ENCODE measurements at regions not wholly inside any gene's neighbourhood (a gene's known extent, or its start where the extent isn't known, plus 50 kb on each side); places are given as distances from the start of the nearest gene placed in this dataset.

- TF ChIP-seq ZNF44 (CRISPR knock-in tag; IDR thresholded peaks at IDR 0.05): no peak
These were observed 304.7 kb upstream of the KLF12 start (continued) for GRCh38 chr13:74438901-74439300.

- no peaks in the 10 kb centered on the region for H3K9me3 ChIP-seq (ENCODE audit: low read length)
- no peaks in the 10 kb centered on the region for H3K79me2 ChIP-seq (ENCODE audit: insufficient read depth, low read length)
- no peak overlapping the region for H3K9ac ChIP-seq (ENCODE audit: insufficient read depth, low read depth, low read length)
- intact Hi-C loops (cut with micrococcal nuclease; ENCODE audit: unreplicated experiment): no loop called here
- H2AFZ ChIP-seq (ENCODE audit: low read length): no peak overlapping the region
- no peaks in the 10 kb centered on the region for H3K36me3 ChIP-seq (replicated peaks in 1 of 2; ENCODE audit: control insufficient read depth in 1 of 2, insufficient read depth in 2 of 2, low read length in 2 of 2)
- POLR2A ChIA-PET: no interaction called here
- in situ Hi-C loops (cut with HindIII; ENCODE audit: extremely low pct_ligation_motif_present, low pct_unique_long_range_greater_than_20kb): no loop called here
- H3K4me1 ChIP-seq (ENCODE audit: insufficient read depth, low read length): no peaks in the 10 kb centered on the region
- BruUV-seq (replicated peaks): no TSS peak
- ATAC-seq (no peak), FAIRE-seq (no peak), DNase-seq (ENCODE audit: low spot score) (no peak)
- no peaks in the 10 kb centered on the region for H3K27me3 ChIP-seq (ENCODE audit: control insufficient read depth in 1 of 2, insufficient read depth in 2 of 2, low read length in 2 of 2)
- H4K20me1 ChIP-seq (ENCODE audit: insufficient read depth, low read length): no peaks in the 10 kb centered on the region
- WGBS (ENCODE audit: low lambda C conversion rate): 0% methylated on average over 2 of the region's 2 CpGs
- no peak overlapping the region for H3K4me2 ChIP-seq (ENCODE audit: low read depth, low read length)
- no peak overlapping the region for H3K4me3 ChIP-seq (replicated peaks in 1 of 3; ENCODE audit: insufficient read depth in 1 of 3, low read depth in 2 of 3, low read length in 3 of 3)
- CTCF ChIA-PET (ENCODE audit: low intra/inter-chr PET ratio, low total read pairs): no interaction called here
- no peak for TF ChIP-seq PAF1 (CRISPR knock-in tag; IDR thresholded peaks at IDR 0.05)
- TF ChIP-seq ZFY (CRISPR knock-in tag; IDR thresholded peaks at IDR 0.05): no peak
- TF ChIP-seq NBN (conservative IDR thresholded peaks at IDR 0.05): no peak
- no peak for TF ChIP-seq HBP1 (CRISPR knock-in tag; IDR thresholded peaks at IDR 0.05; ENCODE audit: low read depth)
- TF ChIP-seq, protein P1, sequence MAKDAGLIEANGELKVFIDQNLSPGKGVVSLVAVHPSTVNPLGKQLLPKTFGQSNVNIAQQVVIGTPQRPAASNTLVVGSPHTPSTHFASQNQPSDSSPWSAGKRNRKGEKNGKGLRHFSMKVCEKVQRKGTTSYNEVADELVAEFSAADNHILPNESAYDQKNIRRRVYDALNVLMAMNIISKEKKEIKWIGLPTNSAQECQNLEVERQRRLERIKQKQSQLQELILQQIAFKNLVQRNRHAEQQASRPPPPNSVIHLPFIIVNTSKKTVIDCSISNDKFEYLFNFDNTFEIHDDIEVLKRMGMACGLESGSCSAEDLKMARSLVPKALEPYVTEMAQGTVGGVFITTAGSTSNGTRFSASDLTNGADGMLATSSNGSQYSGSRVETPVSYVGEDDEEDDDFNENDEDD (CRISPR knock-in tag; IDR thresholded peaks at IDR 0.05; ENCODE audit: borderline replicate concordance): no peak
- no peak for TF ChIP-seq ZNF331 (CRISPR knock-in tag; IDR thresholded peaks at IDR 0.05)
- no peak for TF ChIP-seq AHR (CRISPR knock-in tag; IDR thresholded peaks at IDR 0.05)
- no peak for TF ChIP-seq SP140L (CRISPR knock-in tag; IDR thresholded peaks at IDR 0.05; ENCODE audit: borderline replicate concordance)
- no peak for TF ChIP-seq WIZ (CRISPR knock-in tag; IDR thresholded peaks at IDR 0.05)
- H3K27ac ChIP-seq (ENCODE audit: extremely low read length, insufficient read depth, low read length): no peak overlapping the region
These were observed 300.6 kb upstream of the KLF12 start for GRCh38 chr13:74434782-74435181.
